NT2/D1 (cell line): ENCODE measurements at regions not wholly inside any gene's neighbourhood (a gene's known extent, or its start where the extent isn't known, plus 50 kb on each side); places are given as distances from the start of the nearest gene placed in this dataset.

Experiments used
- SUZ12 ChIP-seq: IDR thresholded peaks from 2 replicates; pipeline ENCODE4 v1.6.1; 2011; ENCODE audit not compliant: insufficient read length, insufficient read depth; ENCODE audit errors: extremely low read depth
- YY1 ChIP-seq: IDR thresholded peaks from 2 replicates; pipeline ENCODE4 v1.6.1; 2011; ENCODE audit not compliant: insufficient read length, insufficient read depth

- no peak for TF ChIP-seq YY1
- TF ChIP-seq SUZ12 = no peak
Observed at GRCh38 chr3:6736836-6737629, 123.9 kb upstream of the GRM7 start.
